Gastroesophageal sphincter (tissue), 3 donors: ENCODE measurements at regions not wholly inside any gene's neighbourhood (a gene's known extent, or its start where the extent isn't known, plus 50 kb on each side); places are given as distances from the start of the nearest gene placed in this dataset.

Experiments
- CTCF ChIP-seq, 4 experiments: fragments of 200-600 bp in 2 of 4; fragments of 450-650 bp in 2 of 4; sonication (generic) in 1 of 4; IDR thresholded peaks; one replicate each; pipeline ENCODE4 v1.5.1; 2017 to 2019; ENCODE audit warnings: antibody characterized with exemption in 4 of 4, mild to moderate bottlenecking in 2 of 4, moderate library complexity in 2 of 4
- EP300 ChIP-seq: sonication (generic); formaldehyde crosslinking; IDR thresholded peaks from one replicate; pipeline ENCODE4 v1.6.1; 2017; ENCODE audit warnings: antibody characterized with exemption, mild to moderate bottlenecking
- POLR2A ChIP-seq, 2 donors: fragments of 450-650 bp; IDR thresholded peaks; one replicate each; pipeline ENCODE4 v1.6.1; 2017; ENCODE audit warnings: antibody characterized with exemption in 2 of 2, mild to moderate bottlenecking in 2 of 2, moderate library complexity in 1 of 2
- POLR2AphosphoS5 ChIP-seq: sonication (generic); formaldehyde crosslinking; IDR thresholded peaks from one replicate; pipeline ENCODE4 v1.6.1; 2017; ENCODE audit warnings: antibody characterized with exemption

DNA sequence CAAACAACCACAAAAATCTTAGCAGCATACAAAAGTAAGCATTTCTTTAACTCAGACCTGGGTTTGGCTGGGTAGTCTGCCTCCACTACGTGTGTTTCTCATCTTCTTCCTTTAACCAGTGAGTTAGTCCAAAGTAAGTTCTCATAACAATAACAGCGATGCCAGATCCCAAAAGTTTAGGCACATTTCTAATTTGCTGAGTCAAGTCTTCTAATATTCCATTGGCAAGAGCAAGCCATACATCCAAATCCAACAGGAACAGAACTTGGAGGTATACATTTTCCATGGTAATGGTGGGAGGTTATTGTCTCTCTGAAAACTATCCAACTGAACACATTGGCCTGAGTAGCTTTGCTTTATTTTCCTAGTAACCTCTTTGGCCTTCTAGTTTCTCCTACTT is 115.7 kb upstream of the CNTNAP2 start:
- TF ChIP-seq EP300 = no peak
- TF ChIP-seq CTCF (IDR thresholded peaks at IDR 0.05) = no peak
- TF ChIP-seq POLR2A (IDR thresholded peaks at IDR 0.05) = no peak
- no peak for TF ChIP-seq POLR2AphosphoS5
